GM23338 (cell line): ENCODE measurements at regions not wholly inside any gene's neighbourhood (a gene's known extent, or its start where the extent isn't known, plus 50 kb on each side); places are given as distances from the start of the nearest gene placed in this dataset.

Experiments
- ATAC-seq: fragments of 200-7000 bp; cut with Tn5 transposase; 3 replicates; pipeline ENCODE4 v1.9.1; 2020
- DNase-seq: peaks from one replicate; pipeline ENCODE4 v3.0.0-alpha.2; 2015; ENCODE audit warnings: low spot score
- H2AFZ ChIP-seq: fragments of 200-600 bp; sonication (generic); 2 replicates; pipeline ENCODE4 v1.8.0; 2016; ENCODE audit warnings: antibody characterized with exemption, mild to moderate bottlenecking, moderate library complexity
- H3F3A ChIP-seq: fragments of 200-600 bp; sonication (generic); replicated peaks from 2 replicates; pipeline ENCODE4 v1.8.0; 2017; ENCODE audit warnings: antibody characterized with exemption, mixed run types, low read depth
- H3K27ac ChIP-seq: fragments of 200-600 bp; sonication (generic); 2 replicates; pipeline ENCODE4 v1.6.1; 2016; ENCODE audit warnings: low read depth
- H3K27me3 ChIP-seq: fragments of 200-600 bp; sonication (generic); 2 replicates; pipeline ENCODE4 v1.8.0; 2016; ENCODE audit warnings: mild to moderate bottlenecking, mixed run types, moderate library complexity; ENCODE audit not compliant: insufficient read depth
- H3K36me3 ChIP-seq: fragments of 200-600 bp; sonication (generic); 2 replicates; pipeline ENCODE4 v1.8.0; 2016; ENCODE audit warnings: mild to moderate bottlenecking; ENCODE audit not compliant: insufficient read depth
- H3K4me1 ChIP-seq: fragments of 200-600 bp; sonication (generic); 2 replicates; pipeline ENCODE4 v1.8.0; 2016; ENCODE audit warnings: mild to moderate bottlenecking, moderate library complexity; ENCODE audit not compliant: insufficient read depth
- H3K4me2 ChIP-seq: fragments of 200-600 bp; sonication (generic); 2 replicates; pipeline ENCODE4 v1.7.1; 2017; ENCODE audit warnings: mixed run types
- H3K4me3 ChIP-seq: fragments of 200-600 bp; sonication (generic); 2 replicates; pipeline ENCODE4 v1.6.1; 2016; ENCODE audit warnings: mixed run types
- H3K79me2 ChIP-seq: fragments of 200-600 bp; sonication (generic); replicated peaks from 2 replicates; pipeline ENCODE4 v1.8.0; 2017; ENCODE audit warnings: mild to moderate bottlenecking; ENCODE audit not compliant: insufficient read depth
- H3K9me2 ChIP-seq: fragments of 200-600 bp; sonication (generic); 2 replicates; pipeline ENCODE4 v1.8.0; 2017; ENCODE audit not compliant: insufficient read depth
- H4K20me1 ChIP-seq: fragments of 200-600 bp; sonication (generic); replicated peaks from 2 replicates; pipeline ENCODE4 v1.8.0; 2017; ENCODE audit warnings: mild to moderate bottlenecking; ENCODE audit not compliant: insufficient read depth
- H3K27ac Mint-ChIP-seq: 2 replicates; pipeline ENCODE4 v1.8.0; 2020; ENCODE audit warnings: inconsistent platforms, mild to moderate bottlenecking, moderate library complexity, mixed read lengths
- H3K27me3 Mint-ChIP-seq: 3 replicates; pipeline ENCODE4 v1.8.0; 2022; ENCODE audit warnings: low read depth, mild to moderate bottlenecking, moderate library complexity, mixed read lengths, inconsistent platforms; ENCODE audit not compliant: insufficient read depth, poor library complexity
- H3K36me3 Mint-ChIP-seq: 3 replicates; pipeline ENCODE4 v1.8.0; 2021; ENCODE audit warnings: low read depth, mild to moderate bottlenecking, inconsistent platforms, moderate library complexity, mixed read lengths
- H3K4me1 Mint-ChIP-seq: 3 replicates; pipeline ENCODE4 v1.8.0; 2020; ENCODE audit warnings: mild to moderate bottlenecking, inconsistent platforms, mixed read lengths
- H3K4me3 Mint-ChIP-seq: 3 replicates; pipeline ENCODE4 v1.8.0; 2021; ENCODE audit warnings: moderate library complexity, mild to moderate bottlenecking, inconsistent platforms, mixed read lengths
- H3K9me3 Mint-ChIP-seq: 3 replicates; pipeline ENCODE4 v1.8.0; 2020; ENCODE audit warnings: moderate library complexity, mild to moderate bottlenecking, inconsistent platforms, mixed read lengths
- CREB1 ChIP-seq: fragments of 250-450 bp; sonication (Bioruptor Pico); IDR thresholded peaks from 2 replicates; pipeline ENCODE4 v1.5.0; 2020; ENCODE audit warnings: low read depth, mild to moderate bottlenecking, moderate library complexity
- CTCF ChIP-seq, 2 experiments: fragments of 200-600 bp in 1 of 2; sonication (generic) in 1 of 2; conservative IDR thresholded peaks; 2 replicates each; pipeline versions ENCODE4 v1.5.1 to v1.6.1; 2016 to 2017; ENCODE audit warnings: antibody characterized with exemption in 2 of 2, low read depth in 2 of 2, mild to moderate bottlenecking in 2 of 2, moderate library complexity in 1 of 2
- EZH2 ChIP-seq: fragments of 200-600 bp; sonication (generic); IDR thresholded peaks from one replicate; pipeline ENCODE4 v1.8.0; 2017; ENCODE audit warnings: antibody characterized with exemption, mild to moderate bottlenecking, low read depth; ENCODE audit not compliant: unreplicated experiment
- JUNB ChIP-seq: IDR thresholded peaks from one replicate; pipeline ENCODE4 v1.6.1; 2016; ENCODE audit warnings: antibody characterized with exemption; ENCODE audit not compliant: unreplicated experiment
- NANOG ChIP-seq: IDR thresholded peaks from 2 replicates; pipeline ENCODE4 v1.6.1; 2016; ENCODE audit warnings: antibody characterized with exemption, borderline replicate concordance
- POLR2AphosphoS5 ChIP-seq: IDR thresholded peaks from 2 replicates; pipeline ENCODE4 v1.6.1; 2016; ENCODE audit warnings: antibody characterized with exemption, low read depth
- STAT1 ChIP-seq: IDR thresholded peaks from one replicate; pipeline ENCODE4 v1.6.1; 2016; ENCODE audit warnings: antibody characterized with exemption; ENCODE audit not compliant: unreplicated experiment
- ZNF114 ChIP-seq: fragments of 250-450 bp; sonication (Bioruptor Pico); IDR thresholded peaks from 2 replicates; pipeline ENCODE4 v1.5.0; 2020; ENCODE audit warnings: mild to moderate bottlenecking, moderate library complexity
- ZNF331 ChIP-seq: fragments of 250-450 bp; sonication (Bioruptor Pico); IDR thresholded peaks from 2 replicates; pipeline ENCODE4 v1.5.0; 2020; ENCODE audit warnings: low read depth, mild to moderate bottlenecking, moderate library complexity
- TF ChIP-seq, protein P1 (sequence below): IDR thresholded peaks from 2 replicates; pipeline ENCODE4 v1.6.1; 2016; ENCODE audit warnings: antibody characterized with exemption
- TF ChIP-seq, protein P2 (sequence below): IDR thresholded peaks from one replicate; pipeline ENCODE4 v1.6.1; 2018; ENCODE audit warnings: antibody characterized with exemption; ENCODE audit not compliant: unreplicated experiment
- TF ChIP-seq, protein P3 (sequence below): fragments of 250-450 bp; sonication (Bioruptor Pico); IDR thresholded peaks from 2 replicates; pipeline ENCODE4 v1.5.0; 2020; ENCODE audit warnings: mild to moderate bottlenecking, moderate library complexity

- TF ChIP-seq, protein P1, sequence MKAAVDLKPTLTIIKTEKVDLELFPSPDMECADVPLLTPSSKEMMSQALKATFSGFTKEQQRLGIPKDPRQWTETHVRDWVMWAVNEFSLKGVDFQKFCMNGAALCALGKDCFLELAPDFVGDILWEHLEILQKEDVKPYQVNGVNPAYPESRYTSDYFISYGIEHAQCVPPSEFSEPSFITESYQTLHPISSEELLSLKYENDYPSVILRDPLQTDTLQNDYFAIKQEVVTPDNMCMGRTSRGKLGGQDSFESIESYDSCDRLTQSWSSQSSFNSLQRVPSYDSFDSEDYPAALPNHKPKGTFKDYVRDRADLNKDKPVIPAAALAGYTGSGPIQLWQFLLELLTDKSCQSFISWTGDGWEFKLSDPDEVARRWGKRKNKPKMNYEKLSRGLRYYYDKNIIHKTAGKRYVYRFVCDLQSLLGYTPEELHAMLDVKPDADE = no peak
- no peak for TF ChIP-seq POLR2AphosphoS5
- no peak for TF ChIP-seq STAT1
- TF ChIP-seq, protein P2, sequence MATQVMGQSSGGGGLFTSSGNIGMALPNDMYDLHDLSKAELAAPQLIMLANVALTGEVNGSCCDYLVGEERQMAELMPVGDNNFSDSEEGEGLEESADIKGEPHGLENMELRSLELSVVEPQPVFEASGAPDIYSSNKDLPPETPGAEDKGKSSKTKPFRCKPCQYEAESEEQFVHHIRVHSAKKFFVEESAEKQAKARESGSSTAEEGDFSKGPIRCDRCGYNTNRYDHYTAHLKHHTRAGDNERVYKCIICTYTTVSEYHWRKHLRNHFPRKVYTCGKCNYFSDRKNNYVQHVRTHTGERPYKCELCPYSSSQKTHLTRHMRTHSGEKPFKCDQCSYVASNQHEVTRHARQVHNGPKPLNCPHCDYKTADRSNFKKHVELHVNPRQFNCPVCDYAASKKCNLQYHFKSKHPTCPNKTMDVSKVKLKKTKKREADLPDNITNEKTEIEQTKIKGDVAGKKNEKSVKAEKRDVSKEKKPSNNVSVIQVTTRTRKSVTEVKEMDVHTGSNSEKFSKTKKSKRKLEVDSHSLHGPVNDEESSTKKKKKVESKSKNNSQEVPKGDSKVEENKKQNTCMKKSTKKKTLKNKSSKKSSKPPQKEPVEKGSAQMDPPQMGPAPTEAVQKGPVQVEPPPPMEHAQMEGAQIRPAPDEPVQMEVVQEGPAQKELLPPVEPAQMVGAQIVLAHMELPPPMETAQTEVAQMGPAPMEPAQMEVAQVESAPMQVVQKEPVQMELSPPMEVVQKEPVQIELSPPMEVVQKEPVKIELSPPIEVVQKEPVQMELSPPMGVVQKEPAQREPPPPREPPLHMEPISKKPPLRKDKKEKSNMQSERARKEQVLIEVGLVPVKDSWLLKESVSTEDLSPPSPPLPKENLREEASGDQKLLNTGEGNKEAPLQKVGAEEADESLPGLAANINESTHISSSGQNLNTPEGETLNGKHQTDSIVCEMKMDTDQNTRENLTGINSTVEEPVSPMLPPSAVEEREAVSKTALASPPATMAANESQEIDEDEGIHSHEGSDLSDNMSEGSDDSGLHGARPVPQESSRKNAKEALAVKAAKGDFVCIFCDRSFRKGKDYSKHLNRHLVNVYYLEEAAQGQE = no peak
- TF ChIP-seq JUNB = no peak
- TF ChIP-seq EZH2 = no peak
Observed at GRCh38 chr5:7978991-7979390, 110.0 kb downstream of the MTRR start (continued).

- H3K36me3 ChIP-seq = no peaks in the 10 kb centered on the region
- H3K27me3 Mint-ChIP-seq = no peaks in the 10 kb centered on the region
- no peaks in the 10 kb centered on the region for H3K4me1 Mint-ChIP-seq
- no peaks in the 10 kb centered on the region for H3F3A ChIP-seq
- H3K36me3 Mint-ChIP-seq = no peaks in the 10 kb centered on the region
- H3K9me3 Mint-ChIP-seq = no peaks in the 10 kb centered on the region
- ATAC-seq (no peak), DNase-seq (no peak)
- H3K9me2 ChIP-seq = peaks cover 3% of the 10 kb centered on the region; the same call in 1 of the 2 replicates
- H3K27me3 ChIP-seq = no peaks in the 10 kb centered on the region
- no peaks in the 10 kb centered on the region for H3K79me2 ChIP-seq
- H3K4me1 ChIP-seq = no peaks in the 10 kb centered on the region
- no peak overlapping the region for H2AFZ ChIP-seq
- H3K27ac ChIP-seq = no peak overlapping the region
- no peaks in the 10 kb centered on the region for H4K20me1 ChIP-seq
- H3K4me3 Mint-ChIP-seq = no peak overlapping the region
- H3K4me3 ChIP-seq = no peak overlapping the region
- H3K27ac Mint-ChIP-seq = no peak overlapping the region
- H3K4me2 ChIP-seq = no peak overlapping the region
- TF ChIP-seq JUNB = no peak
- no peak for TF ChIP-seq CREB1
- TF ChIP-seq ZNF114 = no peak
- no peak for TF ChIP-seq POLR2AphosphoS5
- TF ChIP-seq STAT1 = no peak
- no peak for TF ChIP-seq ZNF331 (CRISPR knock-in tag)
- no peak for TF ChIP-seq CTCF (conservative IDR thresholded peaks at IDR 0.05; ENCODE audit: low read depth in 2 of 2)
- no peak for TF ChIP-seq EZH2
- TF ChIP-seq, protein P3, sequence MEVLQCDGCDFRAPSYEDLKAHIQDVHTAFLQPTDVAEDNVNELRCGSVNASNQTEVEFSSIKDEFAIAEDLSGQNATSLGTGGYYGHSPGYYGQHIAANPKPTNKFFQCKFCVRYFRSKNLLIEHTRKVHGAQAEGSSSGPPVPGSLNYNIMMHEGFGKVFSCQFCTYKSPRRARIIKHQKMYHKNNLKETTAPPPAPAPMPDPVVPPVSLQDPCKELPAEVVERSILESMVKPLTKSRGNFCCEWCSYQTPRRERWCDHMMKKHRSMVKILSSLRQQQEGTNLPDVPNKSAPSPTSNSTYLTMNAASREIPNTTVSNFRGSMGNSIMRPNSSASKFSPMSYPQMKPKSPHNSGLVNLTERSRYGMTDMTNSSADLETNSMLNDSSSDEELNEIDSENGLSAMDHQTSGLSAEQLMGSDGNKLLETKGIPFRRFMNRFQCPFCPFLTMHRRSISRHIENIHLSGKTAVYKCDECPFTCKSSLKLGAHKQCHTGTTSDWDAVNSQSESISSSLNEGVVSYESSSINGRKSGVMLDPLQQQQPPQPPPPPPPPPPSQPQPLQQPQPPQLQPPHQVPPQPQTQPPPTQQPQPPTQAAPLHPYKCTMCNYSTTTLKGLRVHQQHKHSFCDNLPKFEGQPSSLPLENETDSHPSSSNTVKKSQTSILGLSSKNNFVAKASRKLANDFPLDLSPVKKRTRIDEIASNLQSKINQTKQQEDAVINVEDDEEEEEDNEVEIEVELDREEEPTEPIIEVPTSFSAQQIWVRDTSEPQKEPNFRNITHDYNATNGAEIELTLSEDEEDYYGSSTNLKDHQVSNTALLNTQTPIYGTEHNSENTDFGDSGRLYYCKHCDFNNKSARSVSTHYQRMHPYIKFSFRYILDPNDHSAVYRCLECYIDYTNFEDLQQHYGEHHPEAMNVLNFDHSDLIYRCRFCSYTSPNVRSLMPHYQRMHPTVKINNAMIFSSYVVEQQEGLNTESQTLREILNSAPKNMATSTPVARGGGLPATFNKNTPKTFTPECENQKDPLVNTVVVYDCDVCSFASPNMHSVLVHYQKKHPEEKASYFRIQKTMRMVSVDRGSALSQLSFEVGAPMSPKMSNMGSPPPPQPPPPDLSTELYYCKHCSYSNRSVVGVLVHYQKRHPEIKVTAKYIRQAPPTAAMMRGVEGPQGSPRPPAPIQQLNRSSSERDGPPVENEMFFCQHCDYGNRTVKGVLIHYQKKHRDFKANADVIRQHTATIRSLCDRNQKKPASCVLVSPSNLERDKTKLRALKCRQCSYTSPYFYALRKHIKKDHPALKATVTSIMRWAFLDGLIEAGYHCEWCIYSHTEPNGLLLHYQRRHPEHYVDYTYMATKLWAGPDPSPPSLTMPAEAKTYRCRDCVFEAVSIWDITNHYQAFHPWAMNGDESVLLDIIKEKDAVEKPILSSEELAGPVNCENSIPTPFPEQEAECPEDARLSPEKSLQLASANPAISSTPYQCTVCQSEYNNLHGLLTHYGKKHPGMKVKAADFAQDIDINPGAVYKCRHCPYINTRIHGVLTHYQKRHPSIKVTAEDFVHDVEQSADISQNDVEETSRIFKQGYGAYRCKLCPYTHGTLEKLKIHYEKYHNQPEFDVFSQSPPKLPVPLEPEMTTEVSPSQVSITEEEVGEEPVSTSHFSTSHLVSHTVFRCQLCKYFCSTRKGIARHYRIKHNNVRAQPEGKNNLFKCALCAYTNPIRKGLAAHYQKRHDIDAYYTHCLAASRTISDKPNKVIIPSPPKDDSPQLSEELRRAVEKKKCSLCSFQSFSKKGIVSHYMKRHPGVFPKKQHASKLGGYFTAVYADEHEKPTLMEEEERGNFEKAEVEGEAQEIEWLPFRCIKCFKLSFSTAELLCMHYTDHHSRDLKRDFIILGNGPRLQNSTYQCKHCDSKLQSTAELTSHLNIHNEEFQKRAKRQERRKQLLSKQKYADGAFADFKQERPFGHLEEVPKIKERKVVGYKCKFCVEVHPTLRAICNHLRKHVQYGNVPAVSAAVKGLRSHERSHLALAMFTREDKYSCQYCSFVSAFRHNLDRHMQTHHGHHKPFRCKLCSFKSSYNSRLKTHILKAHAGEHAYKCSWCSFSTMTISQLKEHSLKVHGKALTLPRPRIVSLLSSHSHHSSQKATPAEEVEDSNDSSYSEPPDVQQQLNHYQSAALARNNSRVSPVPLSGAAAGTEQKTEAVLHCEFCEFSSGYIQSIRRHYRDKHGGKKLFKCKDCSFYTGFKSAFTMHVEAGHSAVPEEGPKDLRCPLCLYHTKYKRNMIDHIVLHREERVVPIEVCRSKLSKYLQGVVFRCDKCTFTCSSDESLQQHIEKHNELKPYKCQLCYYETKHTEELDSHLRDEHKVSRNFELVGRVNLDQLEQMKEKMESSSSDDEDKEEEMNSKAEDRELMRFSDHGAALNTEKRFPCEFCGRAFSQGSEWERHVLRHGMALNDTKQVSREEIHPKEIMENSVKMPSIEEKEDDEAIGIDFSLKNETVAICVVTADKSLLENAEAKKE (CRISPR knock-in tag) = no peak
- TF ChIP-seq NANOG = no peak
Observed at GRCh38 chr5:7980881-7981280, 111.9 kb downstream of the MTRR start.
